Fibroblast of skin of left quadriceps (primary cell): ENCODE measurements at regions not wholly inside any gene's neighbourhood (a gene's known extent, or its start where the extent isn't known, plus 50 kb on each side); places are given as distances from the start of the nearest gene placed in this dataset.

Source experiments
- DNase-seq, 2 experiments: peaks; one replicate each; pipeline ENCODE4 v3.0.0-alpha.2; 2013; ENCODE audit warnings: low read depth in 2 of 2

DNA sequence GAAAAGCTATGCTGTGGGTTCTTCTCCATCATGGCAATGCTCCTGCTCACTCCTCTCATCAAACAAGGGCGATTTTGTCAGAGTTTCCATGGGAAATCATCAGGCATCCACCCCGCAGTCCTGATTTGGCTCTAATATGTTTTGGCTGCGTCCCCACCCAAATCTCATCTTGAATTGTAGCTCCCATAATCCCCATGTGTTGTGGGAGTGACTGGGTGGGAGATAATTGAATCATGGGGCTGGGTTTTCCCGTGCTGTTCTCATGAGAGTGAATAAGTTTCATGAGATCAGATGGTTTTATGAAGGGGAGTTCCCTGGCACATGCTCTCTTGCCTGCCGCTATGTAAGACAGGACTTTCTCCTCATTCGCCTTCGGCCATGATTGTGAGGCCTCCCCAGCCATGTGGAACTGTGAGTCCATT is 163.8 kb downstream of the GADD45G start:
- no peak for DNase-seq

- no peak for DNase-seq
Measured at GRCh38 chr9:89770531-89771174, 165.8 kb downstream of the GADD45G start.

GRCh38 chr9:89771205-89771604 is 166.4 kb downstream of the GADD45G start:
- no peak for DNase-seq

GRCh38 chr9:89773170-89773569 is 168.4 kb downstream of the GADD45G start:
- DNase-seq = no peak

DNA sequence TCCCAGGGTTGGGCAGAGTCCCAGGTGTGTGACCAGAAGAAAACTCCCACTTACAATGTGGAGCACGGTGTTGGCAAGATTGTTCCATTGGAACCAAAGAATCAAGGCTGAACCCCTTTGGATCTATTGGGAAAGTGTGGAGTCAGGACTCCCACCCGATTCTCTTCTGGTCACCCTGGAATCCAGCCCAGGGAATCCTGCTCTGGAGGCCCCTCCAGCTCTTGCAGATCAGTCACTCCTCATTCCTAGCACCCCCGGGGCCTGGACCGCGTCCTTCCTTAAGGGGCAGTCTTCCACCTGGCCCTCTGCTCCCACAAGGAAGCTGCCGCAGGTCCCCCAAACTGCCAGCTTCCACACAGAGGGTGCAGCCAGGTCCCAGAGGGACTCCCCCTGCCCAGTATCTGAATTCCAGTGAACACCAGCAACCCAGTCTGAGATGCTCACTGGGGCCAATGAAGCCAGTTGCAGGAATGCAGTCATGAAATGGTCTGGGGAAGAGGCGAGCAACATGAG is 170.1 kb downstream of the GADD45G start:
- no peak for DNase-seq

- DNase-seq = no peak
Measured at GRCh38 chr9:89775641-89776040, 170.8 kb downstream of the GADD45G start.

DNA sequence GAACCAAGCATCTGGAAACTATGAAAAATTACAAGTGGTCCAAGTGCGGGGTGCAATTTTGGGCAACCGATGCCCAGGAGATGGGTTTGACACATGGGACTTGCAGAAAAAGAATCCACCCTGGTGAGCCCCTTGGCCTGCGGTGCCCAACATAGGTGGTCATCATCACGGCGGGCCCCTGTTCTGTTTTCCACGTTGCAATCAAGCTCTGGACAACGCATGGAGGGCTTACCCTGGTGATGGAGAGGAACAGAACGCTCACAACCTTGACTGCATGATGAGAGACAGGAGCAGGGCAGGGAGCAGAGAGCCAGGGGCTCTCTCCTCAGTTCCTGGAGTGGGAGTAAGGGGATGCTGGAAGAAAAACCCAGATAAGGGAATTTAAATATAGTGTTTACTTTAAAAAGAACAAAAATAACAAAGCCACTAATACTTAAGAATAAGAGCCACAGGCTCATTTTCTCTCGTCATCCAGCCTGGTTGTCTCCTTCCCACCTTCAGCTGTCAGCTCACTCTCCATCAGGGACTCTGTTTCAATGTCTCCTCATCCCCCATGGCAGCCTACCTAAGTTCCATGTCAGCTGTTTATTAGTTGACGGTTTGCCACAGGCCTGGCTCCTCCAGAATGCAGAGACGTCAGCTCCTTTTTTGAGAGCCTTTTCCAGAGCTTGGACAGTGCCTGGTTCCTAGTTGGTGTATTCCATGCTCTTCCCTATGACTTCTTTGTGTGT is 172.1 kb downstream of the GADD45G start:
- DNase-seq = no peak

DNA sequence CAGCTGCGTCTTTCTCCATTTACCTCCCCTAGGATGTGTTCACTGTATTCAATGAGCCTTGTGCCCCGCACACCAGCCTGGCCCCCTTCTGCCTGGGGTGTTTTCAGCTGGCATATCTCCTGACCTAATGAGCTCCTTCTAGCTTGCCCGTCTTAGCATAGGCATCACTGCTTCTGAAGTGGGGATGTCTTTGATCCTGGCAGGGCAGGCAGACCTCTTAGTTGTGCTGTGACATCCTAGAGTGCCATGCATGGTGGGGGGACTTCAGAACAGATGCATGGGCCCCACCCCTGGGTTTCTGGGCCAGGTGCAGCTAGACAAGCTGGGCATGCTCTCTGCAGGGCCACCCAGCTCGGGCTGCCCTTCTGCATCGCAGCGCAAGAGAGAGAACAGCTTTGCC is 172.7 kb downstream of the GADD45G start:
- no peak for DNase-seq

DNA sequence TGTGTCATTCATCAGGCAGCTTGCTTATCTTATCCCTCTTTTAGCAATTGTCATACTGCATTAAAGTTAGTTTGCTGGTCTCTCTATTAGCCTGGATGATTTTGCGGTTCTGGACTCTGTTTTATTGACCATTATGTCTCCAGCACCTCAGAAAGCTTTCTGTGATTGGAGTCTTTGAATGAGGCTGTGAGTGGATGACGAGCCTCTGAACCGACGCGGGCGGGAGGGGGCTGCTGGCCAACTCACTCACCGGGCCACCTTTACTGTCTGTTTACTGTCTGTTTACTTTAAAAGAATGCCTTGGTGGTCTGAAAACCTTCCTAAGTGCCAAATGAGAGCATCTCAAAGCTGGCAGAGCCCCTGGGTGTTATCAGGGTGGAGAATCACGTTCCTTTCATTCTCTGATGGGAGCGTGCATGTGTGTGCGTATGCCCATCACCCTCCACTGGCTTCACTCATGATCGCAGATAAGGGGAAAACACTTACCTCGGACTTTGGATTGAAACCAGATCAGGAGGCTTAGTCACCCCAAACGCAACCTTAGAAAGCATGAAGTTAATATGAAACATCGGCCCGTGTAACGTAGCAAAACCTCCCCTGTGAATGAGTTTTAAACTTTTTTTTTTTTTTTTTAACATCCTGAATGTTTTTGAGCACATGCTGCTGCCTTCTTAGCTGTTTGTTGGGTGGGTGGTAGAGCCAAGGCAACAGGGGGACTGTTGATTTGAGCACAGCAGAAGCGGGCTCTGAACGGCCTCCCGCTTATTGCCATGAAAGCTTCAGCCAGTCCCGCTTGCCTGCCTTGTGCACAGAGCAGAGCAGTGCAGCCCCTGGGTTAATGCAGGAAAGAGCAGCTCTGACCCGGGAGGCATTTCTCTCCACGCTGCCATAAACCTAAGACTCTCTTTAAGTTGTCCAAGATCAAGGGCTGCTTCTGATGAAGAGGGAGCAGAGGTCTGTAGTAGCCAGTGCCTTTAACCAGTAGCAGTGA is 173.6 kb downstream of the GADD45G start:
- DNase-seq = peak; percentile 41 to 42

DNA sequence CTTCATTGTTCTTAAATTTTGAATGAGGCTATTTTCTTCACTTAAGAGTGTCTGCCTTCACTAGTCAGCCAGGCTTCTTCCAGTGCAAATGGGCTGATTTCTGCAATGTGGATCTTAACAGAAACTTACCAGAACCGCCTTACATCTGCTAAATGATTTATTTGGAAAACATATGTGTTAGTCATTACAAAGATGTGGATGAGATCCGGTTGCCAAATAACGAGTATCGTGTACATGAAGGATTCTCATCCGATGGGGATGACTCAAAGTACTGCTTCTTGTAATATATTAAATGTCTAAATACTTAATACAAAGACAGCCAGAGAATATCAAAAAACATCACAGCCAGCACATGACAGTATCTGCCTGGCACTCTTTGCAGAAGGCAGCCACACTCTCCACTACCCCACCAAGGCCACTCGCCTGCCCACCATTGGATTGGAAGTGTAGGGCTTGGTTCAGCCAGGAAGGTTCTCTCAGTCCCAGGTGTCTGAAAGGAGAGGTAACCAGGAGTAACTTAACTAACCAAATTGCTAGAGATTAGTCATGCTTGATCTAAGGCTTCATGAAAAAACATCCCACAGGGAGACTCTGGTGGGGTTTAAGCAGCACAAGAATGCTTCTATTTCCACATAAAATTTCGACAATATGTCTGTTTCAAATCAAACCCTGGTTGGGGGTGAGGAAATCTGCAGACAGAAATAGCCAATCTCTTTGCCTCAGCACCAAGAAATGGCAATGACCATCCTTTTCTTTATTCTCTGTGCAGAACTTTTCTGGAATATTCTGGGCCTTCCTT is 174.8 kb downstream of the GADD45G start:
- DNase-seq = peak; percentile 81

DNA sequence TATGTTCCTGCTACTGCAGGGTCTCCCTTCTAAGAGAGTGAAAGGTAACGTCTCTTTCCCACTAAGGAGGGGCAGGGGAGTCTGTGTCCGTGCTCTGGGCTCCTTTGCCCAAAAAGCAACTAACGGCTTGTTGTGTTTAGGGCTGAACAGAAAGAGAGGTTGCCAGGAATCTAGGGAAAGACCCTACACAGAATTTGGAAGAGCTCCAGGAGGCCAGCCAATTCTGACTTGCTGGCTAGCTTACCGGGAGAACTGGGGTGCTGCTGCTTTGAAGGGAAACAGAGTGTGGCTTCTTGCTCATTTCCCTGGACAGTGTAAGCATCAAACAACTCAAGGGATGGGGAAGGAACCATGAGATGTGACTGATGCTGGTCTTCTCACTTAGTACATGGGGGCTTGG is 176.1 kb downstream of the GADD45G start:
- DNase-seq = no peak

- DNase-seq = no peak
Measured at GRCh38 chr9:89781838-89782540, 177.2 kb downstream of the GADD45G start.

DNA sequence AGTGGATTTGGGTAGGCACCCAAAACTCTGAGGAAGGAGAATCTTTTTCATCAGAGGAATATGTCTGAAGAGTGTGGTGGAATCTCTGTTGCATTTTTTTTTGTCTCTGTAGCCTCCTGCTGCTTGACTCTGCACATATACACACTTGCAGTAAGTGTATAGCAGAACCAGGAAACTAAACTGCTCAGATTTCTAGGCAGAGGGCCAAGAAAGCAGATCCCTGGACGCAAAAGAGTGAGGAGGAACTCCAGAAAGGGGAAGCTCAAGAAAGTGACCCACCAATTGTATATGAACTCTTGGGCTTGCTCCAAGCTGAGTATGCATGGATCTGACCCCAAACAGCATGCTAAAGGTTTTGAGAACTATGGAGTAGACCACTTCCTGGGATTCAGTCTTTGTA is 181.8 kb downstream of the GADD45G start:
- DNase-seq = peak; percentile 47 to 48

- DNase-seq = no peak
Measured at GRCh38 chr9:89787595-89787994, 182.8 kb downstream of the GADD45G start.

DNA sequence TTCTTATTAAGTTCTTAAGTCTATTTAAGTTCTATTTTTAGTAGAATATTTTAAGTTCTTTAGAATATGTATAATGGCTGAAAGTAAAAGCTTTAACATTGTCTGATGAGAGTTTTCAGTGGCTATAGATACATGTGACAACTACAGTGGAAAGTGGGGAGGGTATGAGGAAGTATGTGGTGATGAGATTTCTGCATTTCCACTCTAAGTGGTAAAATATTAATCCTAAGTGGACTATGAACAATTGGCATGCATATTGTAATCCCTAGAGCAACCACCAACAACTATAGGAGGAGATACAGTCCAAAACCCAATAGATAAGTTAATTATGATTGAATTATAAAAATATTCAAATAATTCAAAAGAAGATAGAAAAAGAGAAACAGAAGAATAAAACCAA is 183.6 kb downstream of the GADD45G start:
- no peak for DNase-seq

GRCh38 chr9:89789922-89790510 is 185.2 kb downstream of the GADD45G start:
- DNase-seq = no peak

GRCh38 chr9:89790542-89791109 is 185.8 kb downstream of the GADD45G start:
- no peak for DNase-seq

GRCh38 chr9:89791754-89792153 is 186.9 kb downstream of the GADD45G start:
- DNase-seq = no peak

DNA sequence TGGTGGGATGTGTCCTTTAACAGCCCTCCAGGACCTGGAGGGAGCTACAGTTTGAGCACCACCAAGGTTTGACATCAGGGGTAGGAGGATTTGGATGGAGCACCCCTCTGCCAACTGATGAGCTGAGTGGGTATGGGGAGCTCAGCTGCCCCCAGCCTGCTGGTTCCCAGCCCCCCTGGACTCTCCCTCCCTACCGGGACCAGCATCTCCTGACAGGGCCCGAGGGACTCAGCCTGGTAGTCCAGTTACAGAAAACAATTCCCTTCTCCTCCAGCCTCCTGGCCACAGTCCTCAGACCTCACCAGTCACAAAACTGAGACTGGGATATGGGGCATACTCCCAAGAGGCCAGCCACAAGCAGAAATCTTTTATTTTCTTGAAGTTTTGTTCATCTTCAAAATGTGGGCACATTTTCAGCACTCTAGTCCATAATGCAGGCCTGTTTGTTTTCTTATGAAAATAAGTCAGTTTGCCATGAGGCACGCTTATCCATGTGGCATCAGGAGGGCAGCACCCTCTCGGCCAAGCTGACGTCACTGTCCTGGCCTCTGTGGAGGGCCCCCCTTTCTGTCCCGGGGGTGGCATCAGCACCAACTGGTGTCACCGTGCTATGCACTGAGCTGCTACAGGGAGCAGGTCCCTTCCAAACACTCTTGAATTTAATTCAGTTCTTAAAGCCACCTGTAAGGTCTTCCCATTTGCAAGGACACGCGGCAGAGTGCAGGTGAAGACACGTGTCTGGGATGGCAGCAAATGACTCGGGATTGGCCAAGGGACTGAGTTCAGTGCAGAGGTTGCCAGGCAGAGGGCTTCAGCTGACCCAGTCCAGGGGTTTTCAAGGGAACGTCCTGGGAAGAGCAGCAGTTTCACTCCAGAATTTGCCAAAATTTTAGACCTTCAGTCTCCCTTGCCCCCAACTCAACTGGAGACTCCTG is 187.6 kb downstream of the GADD45G start:
- DNase-seq = no peak
